GM23248 (cell line): ENCODE measurements at regions not wholly inside any gene's neighbourhood (a gene's known extent, or its start where the extent isn't known, plus 50 kb on each side); places are given as distances from the start of the nearest gene placed in this dataset.

Experiments
- EZH2 ChIP-seq: fragments of 200-600 bp; sonication (generic); IDR thresholded peaks from 2 replicates; pipeline ENCODE4 v1.6.1; 2018; ENCODE audit warnings: antibody characterized with exemption, mild to moderate bottlenecking; ENCODE audit not compliant: insufficient read depth, poor library complexity, severe bottlenecking
- EZH2phosphoT487 ChIP-seq: fragments of 200-600 bp; sonication (generic); IDR thresholded peaks from 2 replicates; pipeline ENCODE4 v1.6.1; 2018; ENCODE audit warnings: antibody characterized with exemption, moderate library complexity, mild to moderate bottlenecking, low read depth; ENCODE audit not compliant: insufficient read depth

- TF ChIP-seq EZH2 (no peak), EZH2phosphoT487 (no peak)
These were observed 245.6 kb downstream of the KLF5 start for GRCh38 chr13:73304442-73304841.
